ENCODE measurements at regions not wholly inside any gene's neighbourhood (a gene's known extent, or its start where the extent isn't known, plus 50 kb on each side); places are given as distances from the start of the nearest gene placed in this dataset.

GRCh38 chr4:71210823-71211222, 128.0 kb upstream of the SLC4A4 start:
- TF ChIP-seq CTCF (IDR thresholded peaks at IDR 0.05): no peak
- no peak for TF ChIP-seq POLR2AphosphoS5 (IDR thresholded peaks at IDR 0.05)
